ENCODE measurements at regions not wholly inside any gene's neighbourhood (a gene's known extent, or its start where the extent isn't known, plus 50 kb on each side); places are given as distances from the start of the nearest gene placed in this dataset.

GRCh38 chr9:71210326-71210725 lies 88.9 kb upstream of the TRPM3 start:
- TF ChIP-seq CTCF (IDR thresholded peaks at IDR 0.05; ENCODE audit: low read depth, low read length) (no peak), MYC (IDR thresholded peaks at IDR 0.05; ENCODE audit: low read depth, low read length) (no peak), POLR2A (IDR thresholded peaks at IDR 0.05; ENCODE audit: extremely low read depth, insufficient read length) (no peak)

Data from NB4 (cell line).